ENCODE measurements at regions not wholly inside any gene's neighbourhood (a gene's known extent, or its start where the extent isn't known, plus 50 kb on each side); places are given as distances from the start of the nearest gene placed in this dataset.

- TF ChIP-seq GABPA (IDR thresholded peaks at IDR 0.05; ENCODE audit: low read depth) (no peak), CTCF (IDR thresholded peaks at IDR 0.05) (no peak), PBX3 (IDR thresholded peaks at IDR 0.05) (no peak), NRF1 (IDR thresholded peaks at IDR 0.05; ENCODE audit: low read depth, low read length) (no peak), YY1 (IDR thresholded peaks at IDR 0.05; ENCODE audit: low read depth) (no peak), MEF2A (IDR thresholded peaks at IDR 0.05; ENCODE audit: borderline replicate concordance, low read depth) (no peak), MXI1 (IDR thresholded peaks at IDR 0.05; ENCODE audit: low read depth, low read length) (no peak), USF1 (IDR thresholded peaks at IDR 0.05; ENCODE audit: borderline replicate concordance, low read depth) (no peak), SIN3A (IDR thresholded peaks at IDR 0.05; ENCODE audit: borderline replicate concordance, low read depth, low read length) (no peak), NFIC (IDR thresholded peaks at IDR 0.05; ENCODE audit: borderline replicate concordance) (no peak)
Measured at GRCh38 chr2:20104900-20105545, 53.6 kb upstream of the LAPTM4A start (continued).

GRCh38 chr2:20103530-20103929 is 52.1 kb upstream of the LAPTM4A start:
- Histone ChIP-seq H3K4me1 (ENCODE audit: control insufficient read depth in 1 of 2, insufficient read depth in 2 of 2, low read depth in 1 of 2, low read length in 1 of 2) (no peaks in the 10 kb centered on the region), H3K4me3 (ENCODE audit: low read depth in 2 of 2, low read length in 1 of 2) (no peak overlapping the region), H3K9me2 (no peaks in the 10 kb centered on the region), H3K9ac (no peak overlapping the region), H4K20me1 (ENCODE audit: insufficient read depth) (no peaks in the 10 kb centered on the region), H3K79me2 (ENCODE audit: insufficient read depth) (no peaks in the 10 kb centered on the region), H3K27me3 (ENCODE audit: insufficient read depth) (no peaks in the 10 kb centered on the region), H3F3A (replicated peaks; ENCODE audit: insufficient read depth) (no peaks in the 10 kb centered on the region), H3K36me3 (replicated peaks in 1 of 2; ENCODE audit: control insufficient read depth in 1 of 2, insufficient read depth in 2 of 2, low read length in 1 of 2) (no peaks in the 10 kb centered on the region), H3K9me3 (no peaks in the 10 kb centered on the region), H3K4me2 (no peak overlapping the region), H2AFZ (ENCODE audit: low read depth) (no peak overlapping the region), H3K27ac (ENCODE audit: low read depth in 2 of 2, low read length in 1 of 2) (no peak overlapping the region)
- 47% methylated on average over 2 of the region's 2 CpGs for whole genome bisulfite sequencing (ENCODE audit: low lambda C conversion rate)
- ChIA-PET POLR2A (no interaction called here), CTCF (interaction anchor here (0.6 to 9.8 kb wide), 29 partner anchors 8 to 223 kb away, joined by 3 to 65 read pairs (median 3); partner anchors contain the start of gene SDC1)
- TF ChIP-seq USF1 (IDR thresholded peaks at IDR 0.05; ENCODE audit: borderline replicate concordance, low read depth) = no peak
- TF ChIP-seq RAD21 (IDR thresholded peaks at IDR 0.05; ENCODE audit: low read length) = peak; percentile 85
- TF ChIP-seq SMC3 (IDR thresholded peaks at IDR 0.05; ENCODE audit: low read depth, low read length) = peak; percentile 63
- TF ChIP-seq RFX5 (IDR thresholded peaks at IDR 0.05; ENCODE audit: low read length) = no peak
- peak; percentile 58 for TF ChIP-seq CTCF (IDR thresholded peaks at IDR 0.05)
- no peak for DNase-seq

All from SK-N-SH (cell line).